GM13977 (cell line): ENCODE measurements at regions not wholly inside any gene's neighbourhood (a gene's known extent, or its start where the extent isn't known, plus 50 kb on each side); places are given as distances from the start of the nearest gene placed in this dataset.

ENCODE experiments used
- DNase-seq: peaks from one replicate; pipeline ENCODE4 v3.0.0; 2012; ENCODE audit warnings: low spot score
- CTCF ChIP-seq: IDR thresholded peaks from 2 replicates; pipeline ENCODE4 v1.5.1; 2012; ENCODE audit warnings: mild to moderate bottlenecking, control low read depth; ENCODE audit not compliant: insufficient read depth; ENCODE audit errors: extremely low read depth, missing control alignments
- in situ Hi-C: fragments of 300-500 bp; cut with MboI; formaldehyde crosslinking; loops from one replicate; pipeline ENCODE4 v1.12.0; 2022; ENCODE audit warnings: low sequenced_read_pairs, low pct_unique_long_range_greater_than_20kb, mixed read lengths, inconsistent platforms; ENCODE audit not compliant: unreplicated experiment

- in situ Hi-C loops = no loop called here
- no peak for DNase-seq
- no peak for TF ChIP-seq CTCF
Observed at GRCh38 chr13:31081316-31081715, 80.4 kb downstream of the HSPH1 start.

GRCh38 chr13:31074756-31075155 lies 86.9 kb downstream of the HSPH1 start:
- TF ChIP-seq CTCF = no peak
- in situ Hi-C loops = no loop called here
- no peak for DNase-seq

GRCh38 chr13:31073859-31074718 lies 87.6 kb downstream of the HSPH1 start:
- TF ChIP-seq CTCF = no peak
- in situ Hi-C loops = no loop called here
- peak; percentile 78 for DNase-seq

GRCh38 chr13:31072041-31072440 lies 89.7 kb downstream of the HSPH1 start:
- in situ Hi-C loops = no loop called here
- DNase-seq = no peak
- TF ChIP-seq CTCF = no peak

GRCh38 chr13:31069808-31070534 lies 91.7 kb downstream of the HSPH1 start:
- no peak for TF ChIP-seq CTCF
- no peak for DNase-seq
- in situ Hi-C loops = no loop called here

GRCh38 chr13:31068119-31068423 lies 93.6 kb downstream of the HSPH1 start:
- no peak for DNase-seq
- in situ Hi-C loops = no loop called here
- no peak for TF ChIP-seq CTCF
